ENCODE measurements at regions not wholly inside any gene's neighbourhood (a gene's known extent, or its start where the extent isn't known, plus 50 kb on each side); places are given as distances from the start of the nearest gene placed in this dataset.

- Mint-ChIP-seq H3K27me3 (peaks cover 5% of the 10 kb centered on the region), H3K9me3 (no peaks in the 10 kb centered on the region), H3K4me3 (no peak overlapping the region)
Measured at GRCh38 chr13:31949486-31949885, 82.1 kb upstream of the FRY start.

GRCh38 chr13:31950111-31950815 lies 81.3 kb upstream of the FRY start:
- Mint-ChIP-seq H3K27ac (no peak overlapping the region), H3K9me3 (no peaks in the 10 kb centered on the region), H3K36me3 (ENCODE audit: low read depth) (no peaks in the 10 kb centered on the region)

More at GRCh38 chr13:31949486-31949885, 82.1 kb upstream of the FRY start:
- Mint-ChIP-seq H3K36me3 (ENCODE audit: low read depth) (no peaks in the 10 kb centered on the region), H3K27ac (no peak overlapping the region), H3K4me1 (peaks cover 8% of the 10 kb centered on the region)
- no peak for DNase-seq
- intact Hi-C loops (cut with micrococcal nuclease) = no loop called here

GRCh38 chr13:31951215-31951678 lies 80.3 kb upstream of the FRY start:
- Mint-ChIP-seq H3K4me3 (no peak overlapping the region), H3K9me3 (no peaks in the 10 kb centered on the region), H3K27me3 (peaks cover 5% of the 10 kb centered on the region), H3K27ac (peak overlapping the region; percentile 64), H3K4me1 (peaks cover 8% of the 10 kb centered on the region), H3K36me3 (ENCODE audit: low read depth) (no peaks in the 10 kb centered on the region)
- peak; percentile 72 for DNase-seq
- intact Hi-C loops (cut with micrococcal nuclease) = no loop called here

More at GRCh38 chr13:31950111-31950815, 81.3 kb upstream of the FRY start:
- peaks cover 8% of the 10 kb centered on the region for H3K4me1 Mint-ChIP-seq
- H3K4me3 Mint-ChIP-seq = no peak overlapping the region
- intact Hi-C loops (cut with micrococcal nuclease) = no loop called here
- H3K27me3 Mint-ChIP-seq = peaks cover 2% of the 10 kb centered on the region
- DNase-seq = no peak

- Mint-ChIP-seq H3K9me3 (peaks cover 5% of the 10 kb centered on the region), H3K27ac (no peak overlapping the region), H3K4me3 (no peak overlapping the region), H3K4me1 (peaks cover 8% of the 10 kb centered on the region), H3K27me3 (peaks cover 5% of the 10 kb centered on the region), H3K36me3 (ENCODE audit: low read depth) (no peaks in the 10 kb centered on the region)
- intact Hi-C loops (cut with micrococcal nuclease) = no loop called here
- no peak for DNase-seq
Measured at GRCh38 chr13:31952641-31953380, 78.8 kb upstream of the FRY start.

GRCh38 chr13:31955101-31955500 lies 76.5 kb upstream of the FRY start:
- Mint-ChIP-seq H3K27me3 (peaks cover 13% of the 10 kb centered on the region), H3K27ac (no peak overlapping the region), H3K4me1 (peaks cover 10% of the 10 kb centered on the region), H3K9me3 (peaks cover 7% of the 10 kb centered on the region), H3K36me3 (ENCODE audit: low read depth) (no peaks in the 10 kb centered on the region), H3K4me3 (no peak overlapping the region)
- no peak for DNase-seq
- intact Hi-C loops (cut with micrococcal nuclease) = no loop called here

GRCh38 chr13:31955741-31956140 lies 75.8 kb upstream of the FRY start:
- intact Hi-C loops (cut with micrococcal nuclease) = no loop called here
- H3K4me3 Mint-ChIP-seq = no peak overlapping the region
- no peak overlapping the region for H3K27ac Mint-ChIP-seq
- H3K4me1 Mint-ChIP-seq = peaks cover 9% of the 10 kb centered on the region
- DNase-seq = no peak
- H3K27me3 Mint-ChIP-seq = peaks cover 15% of the 10 kb centered on the region
- peaks cover 7% of the 10 kb centered on the region for H3K9me3 Mint-ChIP-seq
- H3K36me3 Mint-ChIP-seq (ENCODE audit: low read depth) = no peaks in the 10 kb centered on the region

GRCh38 chr13:31956980-31957644 lies 74.5 kb upstream of the FRY start:
- Mint-ChIP-seq H3K27me3 (peaks cover 22% of the 10 kb centered on the region), H3K9me3 (peaks cover 7% of the 10 kb centered on the region), H3K4me1 (peaks cover 2% of the 10 kb centered on the region), H3K27ac (no peak overlapping the region), H3K4me3 (no peak overlapping the region), H3K36me3 (ENCODE audit: low read depth) (no peaks in the 10 kb centered on the region)
- intact Hi-C loops (cut with micrococcal nuclease) = no loop called here
- no peak for DNase-seq

- Mint-ChIP-seq H3K27me3 (peaks cover 26% of the 10 kb centered on the region), H3K4me3 (no peak overlapping the region), H3K36me3 (ENCODE audit: low read depth) (no peaks in the 10 kb centered on the region), H3K27ac (no peak overlapping the region), H3K4me1 (peaks cover 2% of the 10 kb centered on the region), H3K9me3 (peaks cover 7% of the 10 kb centered on the region)
- DNase-seq = no peak
- intact Hi-C loops (cut with micrococcal nuclease) = no loop called here
Measured at GRCh38 chr13:31957772-31958171, 73.8 kb upstream of the FRY start.

- H3K27me3 Mint-ChIP-seq = peaks cover 36% of the 10 kb centered on the region
- H3K36me3 Mint-ChIP-seq (ENCODE audit: low read depth) = no peaks in the 10 kb centered on the region
- intact Hi-C loops (cut with micrococcal nuclease) = no loop called here
- H3K9me3 Mint-ChIP-seq = peaks cover 2% of the 10 kb centered on the region
- H3K4me1 Mint-ChIP-seq = peaks cover 2% of the 10 kb centered on the region
- no peak overlapping the region for H3K4me3 Mint-ChIP-seq
- no peak overlapping the region for H3K27ac Mint-ChIP-seq
- DNase-seq = no peak
Measured at GRCh38 chr13:31962731-31963370, 68.7 kb upstream of the FRY start.

- Mint-ChIP-seq H3K27ac (no peak overlapping the region), H3K4me3 (no peak overlapping the region), H3K36me3 (ENCODE audit: low read depth) (no peaks in the 10 kb centered on the region), H3K4me1 (no peaks in the 10 kb centered on the region), H3K9me3 (no peaks in the 10 kb centered on the region), H3K27me3 (peaks cover 38% of the 10 kb centered on the region)
- DNase-seq = no peak
- intact Hi-C loops (cut with micrococcal nuclease) = no loop called here
Measured at GRCh38 chr13:31963631-31964030, 67.9 kb upstream of the FRY start.

GRCh38 chr13:31964168-31964567 lies 67.4 kb upstream of the FRY start:
- intact Hi-C loops (cut with micrococcal nuclease) = no loop called here
- Mint-ChIP-seq H3K4me1 (no peaks in the 10 kb centered on the region), H3K27ac (no peak overlapping the region), H3K36me3 (ENCODE audit: low read depth) (no peaks in the 10 kb centered on the region), H3K4me3 (no peak overlapping the region), H3K9me3 (no peaks in the 10 kb centered on the region), H3K27me3 (peaks cover 42% of the 10 kb centered on the region)
- no peak for DNase-seq

- Mint-ChIP-seq H3K27me3 (peaks cover 38% of the 10 kb centered on the region), H3K9me3 (no peaks in the 10 kb centered on the region), H3K4me3 (no peak overlapping the region), H3K4me1 (no peaks in the 10 kb centered on the region), H3K27ac (no peak overlapping the region), H3K36me3 (ENCODE audit: low read depth) (no peaks in the 10 kb centered on the region)
- no peak for DNase-seq
- intact Hi-C loops (cut with micrococcal nuclease) = no loop called here
Measured at GRCh38 chr13:31965361-31966066, 66.1 kb upstream of the FRY start.

GRCh38 chr13:31967155-31967554 lies 64.4 kb upstream of the FRY start:
- Mint-ChIP-seq H3K4me1 (no peaks in the 10 kb centered on the region), H3K9me3 (no peaks in the 10 kb centered on the region), H3K4me3 (no peak overlapping the region), H3K27me3 (peaks cover 30% of the 10 kb centered on the region), H3K36me3 (ENCODE audit: low read depth) (no peaks in the 10 kb centered on the region), H3K27ac (no peak overlapping the region)
- DNase-seq = no peak
- intact Hi-C loops (cut with micrococcal nuclease) = no loop called here

All from activated CD4-positive, alpha-beta T cell treated with anti-CD3 and anti-CD28 coated beads, Interleukin-2, amount 10 ng/mL, durations not matched to agents 24 days and 14 days (primary cell).